DND-41 (cell line): ENCODE measurements at regions not wholly inside any gene's neighbourhood (a gene's known extent, or its start where the extent isn't known, plus 50 kb on each side); places are given as distances from the start of the nearest gene placed in this dataset.

Source experiments
- ATAC-seq: fragments of 200-7000 bp; cut with Tn5 transposase; 3 replicates; pipeline ENCODE4 v1.9.1; 2021; ENCODE audit warnings: low read depth; ENCODE audit not compliant: insufficient read depth
- DNase-seq: peaks from one replicate; pipeline ENCODE4 v3.0.0-alpha.2; 2020
- H2AFZ ChIP-seq: 2 replicates; pipeline ENCODE4 v1.6.0; 2012; ENCODE audit warnings: low read depth, low read length
- H3K27ac ChIP-seq: 2 replicates; pipeline ENCODE4 v1.5.1; 2012; ENCODE audit warnings: low read length, inconsistent platforms
- H3K27me3 ChIP-seq: fragments of 200-600 bp; sonication (generic); 2 replicates; pipeline ENCODE4 v1.6.0; 2012; ENCODE audit warnings: low read length, mild to moderate bottlenecking, inconsistent platforms; ENCODE audit not compliant: insufficient read depth, poor library complexity
- H3K36me3 ChIP-seq: 2 replicates; pipeline ENCODE4 v1.5.1; 2012; ENCODE audit warnings: low read length, inconsistent platforms; ENCODE audit not compliant: insufficient read depth
- H3K4me1 ChIP-seq: 2 replicates; pipeline ENCODE4 v1.5.1; 2012; ENCODE audit warnings: mild to moderate bottlenecking, low read length; ENCODE audit not compliant: insufficient read depth
- H3K4me2 ChIP-seq: 2 replicates; pipeline ENCODE4 v1.6.0; 2012; ENCODE audit warnings: mild to moderate bottlenecking, moderate library complexity, low read length, inconsistent platforms; ENCODE audit not compliant: insufficient read depth
- H3K4me3 ChIP-seq, 2 experiments: fragments of 200-600 bp in 1 of 2; shearing (Covaris generic) in 1 of 2; 2 replicates each; pipeline ENCODE4 v1.5.1; 2012 to 2016; ENCODE audit warnings: inconsistent platforms in 2 of 2, low read length in 2 of 2, mild to moderate bottlenecking in 2 of 2, low read depth in 1 of 2, moderate library complexity in 1 of 2
- H3K79me2 ChIP-seq: 2 replicates; pipeline ENCODE4 v1.6.0; 2012; ENCODE audit warnings: low read length, inconsistent platforms; ENCODE audit not compliant: insufficient read depth
- H3K9ac ChIP-seq: 2 replicates; pipeline ENCODE4 v1.6.0; 2012; ENCODE audit warnings: low read depth, mild to moderate bottlenecking, inconsistent platforms, low read length, moderate library complexity
- H3K9me3 ChIP-seq: 2 replicates; pipeline ENCODE4 v1.5.1; 2012; ENCODE audit warnings: low read length, moderate library complexity, mild to moderate bottlenecking, inconsistent platforms; ENCODE audit not compliant: insufficient read depth, severe bottlenecking
- H4K20me1 ChIP-seq: 2 replicates; pipeline ENCODE4 v1.6.0; 2012; ENCODE audit warnings: low read length; ENCODE audit not compliant: insufficient read depth
- EZH2 ChIP-seq: IDR thresholded peaks from 3 replicates; pipeline ENCODE4 v1.6.1; 2012; ENCODE audit warnings: borderline replicate concordance, low read depth, mild to moderate bottlenecking, moderate library complexity, low read length, inconsistent platforms; ENCODE audit not compliant: severe bottlenecking
- TF ChIP-seq, protein P1 (sequence below): IDR thresholded peaks from 2 replicates; pipeline ENCODE4 v1.5.1; 2012; ENCODE audit warnings: borderline replicate concordance, low read length, moderate library complexity, mild to moderate bottlenecking; ENCODE audit not compliant: poor library complexity, severe bottlenecking; ENCODE audit errors: extremely low read depth

DNA sequence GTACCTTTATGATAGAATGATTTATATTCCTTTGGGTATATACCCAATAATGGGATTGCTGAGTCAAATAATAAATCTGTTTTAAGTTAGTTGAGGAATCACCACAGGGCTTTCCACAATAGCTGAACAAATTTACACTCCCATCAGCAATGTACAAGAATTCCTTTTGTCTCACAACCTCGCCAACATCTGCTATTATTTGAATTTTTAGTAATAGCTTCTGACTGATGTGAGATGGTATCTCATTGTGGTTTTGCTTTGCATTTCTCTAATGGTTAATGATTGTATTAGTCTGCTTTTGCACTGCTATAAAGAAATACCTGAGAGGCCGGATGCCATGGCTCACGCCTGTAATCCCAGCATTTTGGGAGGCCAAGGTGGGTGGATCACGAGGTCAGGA, 1387.6 kb upstream of the ACVR2A start:
- no peaks in the 10 kb centered on the region for H4K20me1 ChIP-seq
- H3K36me3 ChIP-seq = no peaks in the 10 kb centered on the region
- TF ChIP-seq EZH2 = no peak
- TF ChIP-seq, protein P1, sequence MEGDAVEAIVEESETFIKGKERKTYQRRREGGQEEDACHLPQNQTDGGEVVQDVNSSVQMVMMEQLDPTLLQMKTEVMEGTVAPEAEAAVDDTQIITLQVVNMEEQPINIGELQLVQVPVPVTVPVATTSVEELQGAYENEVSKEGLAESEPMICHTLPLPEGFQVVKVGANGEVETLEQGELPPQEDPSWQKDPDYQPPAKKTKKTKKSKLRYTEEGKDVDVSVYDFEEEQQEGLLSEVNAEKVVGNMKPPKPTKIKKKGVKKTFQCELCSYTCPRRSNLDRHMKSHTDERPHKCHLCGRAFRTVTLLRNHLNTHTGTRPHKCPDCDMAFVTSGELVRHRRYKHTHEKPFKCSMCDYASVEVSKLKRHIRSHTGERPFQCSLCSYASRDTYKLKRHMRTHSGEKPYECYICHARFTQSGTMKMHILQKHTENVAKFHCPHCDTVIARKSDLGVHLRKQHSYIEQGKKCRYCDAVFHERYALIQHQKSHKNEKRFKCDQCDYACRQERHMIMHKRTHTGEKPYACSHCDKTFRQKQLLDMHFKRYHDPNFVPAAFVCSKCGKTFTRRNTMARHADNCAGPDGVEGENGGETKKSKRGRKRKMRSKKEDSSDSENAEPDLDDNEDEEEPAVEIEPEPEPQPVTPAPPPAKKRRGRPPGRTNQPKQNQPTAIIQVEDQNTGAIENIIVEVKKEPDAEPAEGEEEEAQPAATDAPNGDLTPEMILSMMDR = no peak
- no peak overlapping the region for H3K27ac ChIP-seq
- H3K9me3 ChIP-seq = no peaks in the 10 kb centered on the region
- H2AFZ ChIP-seq = no peak overlapping the region
- no peak overlapping the region for H3K9ac ChIP-seq
- H3K27me3 ChIP-seq = no peaks in the 10 kb centered on the region
- no peaks in the 10 kb centered on the region for H3K79me2 ChIP-seq
- no peaks in the 10 kb centered on the region for H3K4me1 ChIP-seq
- ATAC-seq (no peak), DNase-seq (no peak)
- no peak overlapping the region for H3K4me3 ChIP-seq
- no peak overlapping the region for H3K4me2 ChIP-seq

DNA sequence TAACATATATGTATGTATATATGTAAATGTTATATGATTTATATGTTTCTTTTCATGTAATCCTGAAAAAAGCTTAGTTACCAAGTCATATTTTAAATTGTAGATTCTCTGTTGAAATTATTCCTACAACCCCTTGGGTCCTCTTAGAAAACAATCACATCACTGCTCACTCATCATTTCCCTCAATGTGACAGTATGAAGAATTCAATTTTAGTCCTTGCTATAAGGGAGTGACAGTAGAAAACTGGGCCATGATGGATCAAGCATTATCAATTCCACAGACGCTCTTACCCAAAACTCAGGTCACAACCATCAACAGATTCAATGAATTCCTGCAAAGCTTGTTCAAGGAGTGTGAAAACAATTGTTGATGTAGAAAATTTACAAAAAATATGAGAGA, 1389.5 kb upstream of the ACVR2A start:
- no peak overlapping the region for H3K27ac ChIP-seq
- H3K4me1 ChIP-seq = no peaks in the 10 kb centered on the region
- H3K79me2 ChIP-seq = no peaks in the 10 kb centered on the region
- H3K9ac ChIP-seq = no peak overlapping the region
- H3K4me3 ChIP-seq = no peak overlapping the region
- no peaks in the 10 kb centered on the region for H3K27me3 ChIP-seq
- H3K4me2 ChIP-seq = no peak overlapping the region
- DNase-seq (no peak), ATAC-seq (no peak)
- H3K36me3 ChIP-seq = no peaks in the 10 kb centered on the region
- TF ChIP-seq EZH2 = no peak
- TF ChIP-seq, protein P1 = no peak
- no peaks in the 10 kb centered on the region for H3K9me3 ChIP-seq
- no peak overlapping the region for H2AFZ ChIP-seq
- no peaks in the 10 kb centered on the region for H4K20me1 ChIP-seq

DNA sequence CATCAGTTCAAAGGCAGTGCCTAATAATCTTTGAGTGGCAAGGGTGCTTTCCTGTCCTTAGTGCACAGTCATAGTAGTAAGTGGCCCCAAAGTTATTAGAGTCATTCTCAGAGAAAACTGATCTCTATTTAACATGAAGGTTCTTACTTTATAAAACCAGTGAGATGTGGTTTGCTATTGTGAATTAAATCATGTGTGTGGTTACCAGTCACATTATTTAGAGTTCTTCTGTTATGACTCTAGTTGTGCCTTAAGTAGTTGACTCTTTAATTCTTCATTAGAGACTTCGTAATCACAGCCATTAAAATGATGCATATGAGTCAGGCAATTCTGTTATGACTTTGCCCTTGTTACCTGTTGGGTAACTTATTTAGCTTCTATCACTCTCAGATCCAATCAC, 1392.9 kb upstream of the ACVR2A start:
- H3K9me3 ChIP-seq = no peaks in the 10 kb centered on the region
- ATAC-seq (no peak), DNase-seq (no peak)
- no peak overlapping the region for H3K4me3 ChIP-seq
- H3K27me3 ChIP-seq = no peaks in the 10 kb centered on the region
- H4K20me1 ChIP-seq = no peaks in the 10 kb centered on the region
- H3K79me2 ChIP-seq = no peaks in the 10 kb centered on the region
- H3K4me2 ChIP-seq = no peak overlapping the region
- no peak overlapping the region for H3K9ac ChIP-seq
- TF ChIP-seq, protein P1 = no peak
- no peak for TF ChIP-seq EZH2
- no peaks in the 10 kb centered on the region for H3K36me3 ChIP-seq
- no peaks in the 10 kb centered on the region for H3K4me1 ChIP-seq
- H3K27ac ChIP-seq = no peak overlapping the region
- no peak overlapping the region for H2AFZ ChIP-seq

DNA sequence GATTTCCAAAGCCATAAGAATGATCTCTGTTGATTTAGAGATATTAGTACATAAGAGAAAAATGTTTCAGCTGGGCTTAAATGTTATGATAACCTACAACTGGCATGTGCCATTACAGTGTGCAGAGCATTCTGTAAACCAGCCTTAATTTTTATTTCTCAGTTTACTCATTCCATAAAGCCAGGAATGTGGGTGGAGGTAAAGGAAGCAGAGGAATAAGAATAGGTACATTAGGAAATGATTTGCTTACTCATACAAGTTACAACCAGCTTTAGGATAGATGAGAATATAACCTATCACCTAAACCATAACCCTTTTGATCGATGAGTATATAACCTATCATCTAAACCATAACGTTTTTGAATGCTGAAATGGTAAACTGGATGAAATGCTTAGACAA, 1394.7 kb upstream of the ACVR2A start:
- no peak for ATAC-seq
- no peak overlapping the region for H3K4me2 ChIP-seq
- H2AFZ ChIP-seq = no peak overlapping the region
- no peaks in the 10 kb centered on the region for H3K36me3 ChIP-seq
- no peak for DNase-seq
- no peaks in the 10 kb centered on the region for H3K4me1 ChIP-seq
- H3K9me3 ChIP-seq = no peaks in the 10 kb centered on the region
- no peaks in the 10 kb centered on the region for H3K79me2 ChIP-seq
- H4K20me1 ChIP-seq = no peaks in the 10 kb centered on the region
- TF ChIP-seq, protein P1 = no peak
- TF ChIP-seq EZH2 = no peak
- no peaks in the 10 kb centered on the region for H3K27me3 ChIP-seq
- no peak overlapping the region for H3K4me3 ChIP-seq
- no peak overlapping the region for H3K27ac ChIP-seq
- H3K9ac ChIP-seq = no peak overlapping the region
